ENCODE measurements at regions not wholly inside any gene's neighbourhood (a gene's known extent, or its start where the extent isn't known, plus 50 kb on each side); places are given as distances from the start of the nearest gene placed in this dataset.

GRCh38 chr6:12395898-12396297 lies 105.7 kb downstream of the EDN1 start:
- Histone ChIP-seq H3K27me3 (ENCODE audit: insufficient read depth, poor library complexity, severe bottlenecking) (no peaks in the 10 kb centered on the region), H3K9me3 (ENCODE audit: severe bottlenecking) (no peaks in the 10 kb centered on the region), H3K27ac (ENCODE audit: poor library complexity, severe bottlenecking) (no peak overlapping the region), H3K4me1 (ENCODE audit: insufficient read depth, poor library complexity, severe bottlenecking) (no peaks in the 10 kb centered on the region), H3K4me3 (ENCODE audit: severe bottlenecking) (no peak overlapping the region), H3K36me3 (ENCODE audit: low read depth) (no peaks in the 10 kb centered on the region)
- TF ChIP-seq CTCF (IDR thresholded peaks at IDR 0.05; ENCODE audit: poor library complexity, severe bottlenecking), result peak; percentile 38
- DNase-seq (ENCODE audit: low spot score) (no peak), ATAC-seq (ENCODE audit: low read depth) (no peak)

- no peak overlapping the region for H3K27ac ChIP-seq (ENCODE audit: poor library complexity, severe bottlenecking)
- no peaks in the 10 kb centered on the region for H3K27me3 ChIP-seq (ENCODE audit: insufficient read depth, poor library complexity, severe bottlenecking)
- no peaks in the 10 kb centered on the region for H3K36me3 ChIP-seq (ENCODE audit: low read depth)
- TF ChIP-seq CTCF (IDR thresholded peaks at IDR 0.05; ENCODE audit: poor library complexity, severe bottlenecking), result no peak
- DNase-seq (ENCODE audit: low spot score) (no peak), ATAC-seq (ENCODE audit: low read depth) (no peak)
- H3K9me3 ChIP-seq (ENCODE audit: severe bottlenecking), result no peaks in the 10 kb centered on the region
- H3K4me1 ChIP-seq (ENCODE audit: insufficient read depth, poor library complexity, severe bottlenecking), result peaks cover 4% of the 10 kb centered on the region
- no peak overlapping the region for H3K4me3 ChIP-seq (ENCODE audit: severe bottlenecking)
Measured at GRCh38 chr6:12401200-12401599, 111.0 kb downstream of the EDN1 start.

GRCh38 chr6:12403201-12403826 lies 113.2 kb downstream of the EDN1 start:
- ATAC-seq (ENCODE audit: low read depth), result peak; percentile 93

GRCh38 chr6:12403947-12404647 lies 113.9 kb downstream of the EDN1 start:
- H3K4me3 ChIP-seq (ENCODE audit: severe bottlenecking), result no peak overlapping the region
- no peak overlapping the region for H3K27ac ChIP-seq (ENCODE audit: poor library complexity, severe bottlenecking)
- TF ChIP-seq CTCF (IDR thresholded peaks at IDR 0.05; ENCODE audit: poor library complexity, severe bottlenecking), result no peak
- no peaks in the 10 kb centered on the region for H3K27me3 ChIP-seq (ENCODE audit: insufficient read depth, poor library complexity, severe bottlenecking)
- no peaks in the 10 kb centered on the region for H3K36me3 ChIP-seq (ENCODE audit: low read depth)
- H3K4me1 ChIP-seq (ENCODE audit: insufficient read depth, poor library complexity, severe bottlenecking), result peaks cover 4% of the 10 kb centered on the region
- ATAC-seq (ENCODE audit: low read depth) (no peak), DNase-seq (ENCODE audit: low spot score) (no peak)
- no peaks in the 10 kb centered on the region for H3K9me3 ChIP-seq (ENCODE audit: severe bottlenecking)

More at GRCh38 chr6:12403201-12403826, 113.2 kb downstream of the EDN1 start:
- no peak overlapping the region for H3K27ac ChIP-seq (ENCODE audit: poor library complexity, severe bottlenecking)
- no peak overlapping the region for H3K4me3 ChIP-seq (ENCODE audit: severe bottlenecking)
- no peak for TF ChIP-seq CTCF (IDR thresholded peaks at IDR 0.05; ENCODE audit: poor library complexity, severe bottlenecking)
- peaks cover 4% of the 10 kb centered on the region for H3K4me1 ChIP-seq (ENCODE audit: insufficient read depth, poor library complexity, severe bottlenecking)
- H3K36me3 ChIP-seq (ENCODE audit: low read depth), result no peaks in the 10 kb centered on the region
- no peak for DNase-seq (ENCODE audit: low spot score)
- no peaks in the 10 kb centered on the region for H3K27me3 ChIP-seq (ENCODE audit: insufficient read depth, poor library complexity, severe bottlenecking)
- no peaks in the 10 kb centered on the region for H3K9me3 ChIP-seq (ENCODE audit: severe bottlenecking)

GRCh38 chr6:12404651-12405050 lies 114.5 kb downstream of the EDN1 start:
- no peak overlapping the region for H3K4me3 ChIP-seq (ENCODE audit: severe bottlenecking)
- no peaks in the 10 kb centered on the region for H3K27me3 ChIP-seq (ENCODE audit: insufficient read depth, poor library complexity, severe bottlenecking)
- H3K36me3 ChIP-seq (ENCODE audit: low read depth), result no peaks in the 10 kb centered on the region
- no peak for DNase-seq (ENCODE audit: low spot score)
- no peak for ATAC-seq (ENCODE audit: low read depth)
- H3K27ac ChIP-seq (ENCODE audit: poor library complexity, severe bottlenecking), result no peak overlapping the region
- H3K4me1 ChIP-seq (ENCODE audit: insufficient read depth, poor library complexity, severe bottlenecking), result peaks cover 4% of the 10 kb centered on the region
- TF ChIP-seq CTCF (IDR thresholded peaks at IDR 0.05; ENCODE audit: poor library complexity, severe bottlenecking), result no peak
- no peaks in the 10 kb centered on the region for H3K9me3 ChIP-seq (ENCODE audit: severe bottlenecking)
